ACC112 (cell line): ENCODE measurements at regions not wholly inside any gene's neighbourhood (a gene's known extent, or its start where the extent isn't known, plus 50 kb on each side); places are given as distances from the start of the nearest gene placed in this dataset.

Experiments used
- H2AFZ ChIP-seq: fragments of 200-600 bp; sonication (generic); one replicate; pipeline ENCODE4 v1.6.0; 2017; ENCODE audit warnings: antibody characterized with exemption, low read length; ENCODE audit not compliant: unreplicated experiment
- H3K27ac ChIP-seq: fragments of 200-600 bp; sonication (generic); 2 replicates; pipeline ENCODE4 v1.5.1; 2014; ENCODE audit warnings: low read depth, mild to moderate bottlenecking, antibody characterized with exemption, low read length, moderate library complexity
- H3K27me3 ChIP-seq: fragments of 200-600 bp; sonication (generic); 2 replicates; pipeline ENCODE4 v1.6.1; 2014; ENCODE audit warnings: mild to moderate bottlenecking, antibody characterized with exemption, low read length, moderate library complexity, mixed read lengths; ENCODE audit not compliant: insufficient read depth
- H3K36me3 ChIP-seq: fragments of 200-600 bp; sonication (generic); 2 replicates; pipeline ENCODE4 v1.6.1; 2016; ENCODE audit warnings: mild to moderate bottlenecking, antibody characterized with exemption, low read length, moderate library complexity, mixed read lengths; ENCODE audit not compliant: insufficient read depth
- H3K4me1 ChIP-seq: fragments of 200-600 bp; sonication (generic); one replicate; pipeline ENCODE4 v1.6.1; 2016; ENCODE audit warnings: low read length, mixed read lengths; ENCODE audit not compliant: insufficient read depth, unreplicated experiment, control insufficient read depth
- H3K4me3 ChIP-seq: fragments of 200-600 bp; sonication (generic); 2 replicates; pipeline ENCODE4 v1.5.1; 2014; ENCODE audit warnings: mild to moderate bottlenecking, low read depth, low read length
- H3K79me2 ChIP-seq: fragments of 200-600 bp; sonication (generic); one replicate; pipeline ENCODE4 v1.6.0; 2016; ENCODE audit warnings: low read length; ENCODE audit not compliant: control insufficient read depth, unreplicated experiment, insufficient read depth

GRCh38 chr1:238123201-238123600 lies 232.5 kb upstream of the ZP4 start:
- Histone ChIP-seq H3K36me3 (no peaks in the 10 kb centered on the region), H3K4me3 (no peak overlapping the region), H3K27me3 (no peaks in the 10 kb centered on the region), H3K4me1 (no peaks in the 10 kb centered on the region), H3K79me2 (no peaks in the 10 kb centered on the region), H3K27ac (no peak overlapping the region), H2AFZ (no peak overlapping the region)

- H3K4me3 ChIP-seq: no peak overlapping the region
- no peak overlapping the region for H3K27ac ChIP-seq
- H2AFZ ChIP-seq: no peak overlapping the region
- no peaks in the 10 kb centered on the region for H3K79me2 ChIP-seq
- H3K36me3 ChIP-seq: no peaks in the 10 kb centered on the region
- no peaks in the 10 kb centered on the region for H3K4me1 ChIP-seq
- no peaks in the 10 kb centered on the region for H3K27me3 ChIP-seq
Measured at GRCh38 chr1:238119861-238120260, 229.1 kb upstream of the ZP4 start.

DNA sequence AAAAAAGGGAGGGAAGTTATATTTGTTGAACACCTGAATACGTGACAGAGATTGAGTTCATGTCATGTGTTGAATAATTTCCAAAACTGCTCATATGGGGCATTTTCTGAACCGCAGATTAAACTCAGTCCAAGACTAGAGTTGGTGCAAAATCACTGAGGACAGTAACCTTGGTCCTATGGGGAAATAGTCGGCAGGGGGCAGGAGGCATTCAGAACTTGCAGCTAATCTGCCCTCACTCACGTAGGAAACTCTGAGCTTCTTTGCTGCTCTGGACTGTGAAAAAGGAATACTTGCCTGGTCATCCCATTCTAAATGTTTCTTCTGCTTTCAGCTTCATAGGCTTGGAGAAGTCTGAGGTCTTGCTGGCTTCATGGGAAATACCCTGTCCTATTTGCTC lies 228.3 kb upstream of the ZP4 start:
- H3K4me1 ChIP-seq: no peaks in the 10 kb centered on the region
- no peak overlapping the region for H3K27ac ChIP-seq
- H3K79me2 ChIP-seq: no peaks in the 10 kb centered on the region
- H2AFZ ChIP-seq: no peak overlapping the region
- H3K36me3 ChIP-seq: no peaks in the 10 kb centered on the region
- no peaks in the 10 kb centered on the region for H3K27me3 ChIP-seq
- H3K4me3 ChIP-seq: no peak overlapping the region

DNA sequence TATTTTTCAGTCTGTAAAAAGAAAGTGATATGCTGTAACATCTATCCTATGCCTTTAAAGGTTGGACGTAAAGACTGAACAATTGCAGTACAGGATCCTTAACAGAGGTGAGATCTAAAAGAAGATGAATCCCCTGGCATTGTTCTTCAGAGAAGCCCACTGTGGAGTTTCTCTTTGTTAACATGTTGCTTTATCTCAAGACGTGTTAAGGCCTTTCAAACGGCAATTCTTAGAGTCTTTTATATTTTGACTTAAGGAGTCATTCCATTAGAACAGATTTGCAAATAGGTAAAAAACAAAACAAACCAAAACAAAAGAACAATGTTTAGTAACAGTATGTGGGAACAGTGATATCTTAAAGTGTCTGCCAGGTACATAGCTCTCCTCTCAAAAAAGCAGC lies 225.1 kb upstream of the ZP4 start:
- Histone ChIP-seq H2AFZ (no peak overlapping the region), H3K27ac (no peak overlapping the region), H3K4me1 (no peaks in the 10 kb centered on the region), H3K36me3 (no peaks in the 10 kb centered on the region), H3K4me3 (no peak overlapping the region), H3K27me3 (no peaks in the 10 kb centered on the region), H3K79me2 (no peaks in the 10 kb centered on the region)

DNA sequence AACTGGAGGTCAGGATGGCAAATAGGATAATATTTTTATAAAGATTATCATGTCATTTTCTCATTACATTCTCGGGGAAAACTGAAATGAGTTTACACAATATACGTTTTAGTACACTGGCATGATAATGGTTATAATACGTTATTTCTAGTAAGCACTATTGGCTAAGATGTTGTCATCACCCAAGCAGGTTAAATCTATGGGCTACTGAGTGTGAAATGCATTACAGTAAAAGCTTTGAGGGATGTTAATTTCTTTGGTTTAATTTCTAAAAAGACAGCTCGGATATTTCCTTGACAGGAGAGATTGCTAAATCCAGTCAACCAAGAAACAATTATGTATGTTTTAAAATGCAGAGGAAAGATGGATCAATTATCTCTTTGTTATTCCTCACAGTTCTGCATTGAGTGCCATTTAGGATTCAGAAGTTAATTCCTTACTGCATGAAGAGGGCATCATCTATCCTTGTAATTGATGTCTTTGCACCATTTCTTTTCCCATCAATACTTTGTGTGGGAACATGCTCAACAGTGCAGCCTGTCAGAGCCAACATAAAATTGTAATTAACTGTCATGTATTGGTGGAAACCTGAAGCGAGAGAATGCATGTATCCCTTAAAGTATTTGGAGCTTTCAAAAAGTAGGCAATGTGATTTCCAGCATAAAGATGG lies 222.4 kb upstream of the ZP4 start:
- no peaks in the 10 kb centered on the region for H3K36me3 ChIP-seq
- H3K27ac ChIP-seq: no peak overlapping the region
- no peak overlapping the region for H2AFZ ChIP-seq
- no peaks in the 10 kb centered on the region for H3K27me3 ChIP-seq
- no peak overlapping the region for H3K4me3 ChIP-seq
- no peaks in the 10 kb centered on the region for H3K79me2 ChIP-seq
- no peaks in the 10 kb centered on the region for H3K4me1 ChIP-seq

DNA sequence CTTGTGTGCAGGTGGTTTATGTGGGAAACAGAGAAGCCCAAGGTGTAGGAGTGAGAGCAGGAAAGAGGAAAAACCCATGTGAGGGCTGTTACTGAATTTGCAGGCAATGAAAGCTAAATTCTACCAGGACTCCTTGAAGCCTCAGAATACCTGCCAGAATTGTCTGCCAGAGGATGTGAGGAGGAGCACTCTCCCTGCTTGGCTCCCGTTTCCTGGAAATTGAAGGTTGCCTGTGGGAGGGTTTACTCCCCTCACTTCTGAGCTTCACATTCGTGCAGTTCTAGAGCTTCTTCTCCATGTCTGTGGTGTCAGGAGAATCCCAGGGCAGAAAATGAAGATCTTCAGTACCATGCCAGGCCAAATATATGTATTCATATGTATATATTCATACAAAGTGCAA lies 220.8 kb upstream of the ZP4 start:
- Histone ChIP-seq H3K27ac (no peak overlapping the region), H2AFZ (no peak overlapping the region), H3K36me3 (no peaks in the 10 kb centered on the region), H3K4me3 (no peak overlapping the region), H3K27me3 (no peaks in the 10 kb centered on the region), H3K79me2 (no peaks in the 10 kb centered on the region), H3K4me1 (no peaks in the 10 kb centered on the region)

DNA sequence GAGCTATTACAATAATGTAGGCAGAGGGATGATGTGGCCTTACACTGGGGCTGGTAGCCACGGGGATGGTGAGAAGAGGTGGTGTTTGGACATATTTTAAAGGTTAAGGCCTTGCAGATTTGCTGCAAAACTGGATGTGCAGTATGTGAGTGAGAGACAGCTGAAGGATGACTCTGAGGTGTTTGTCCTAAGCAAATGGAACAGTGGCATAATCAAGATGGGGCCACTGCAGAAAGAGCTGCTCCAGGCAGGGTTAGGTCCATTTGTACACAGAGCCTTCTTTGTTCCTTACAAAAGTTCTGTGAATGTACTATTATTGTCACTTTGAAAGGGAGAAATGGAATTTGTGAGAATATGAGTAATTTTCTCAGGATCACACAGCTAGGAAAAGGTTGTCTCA lies 220.4 kb upstream of the ZP4 start:
- H3K27me3 ChIP-seq: no peaks in the 10 kb centered on the region
- no peaks in the 10 kb centered on the region for H3K36me3 ChIP-seq
- H3K4me3 ChIP-seq: no peak overlapping the region
- H3K4me1 ChIP-seq: no peaks in the 10 kb centered on the region
- H2AFZ ChIP-seq: no peak overlapping the region
- no peak overlapping the region for H3K27ac ChIP-seq
- H3K79me2 ChIP-seq: no peaks in the 10 kb centered on the region

DNA sequence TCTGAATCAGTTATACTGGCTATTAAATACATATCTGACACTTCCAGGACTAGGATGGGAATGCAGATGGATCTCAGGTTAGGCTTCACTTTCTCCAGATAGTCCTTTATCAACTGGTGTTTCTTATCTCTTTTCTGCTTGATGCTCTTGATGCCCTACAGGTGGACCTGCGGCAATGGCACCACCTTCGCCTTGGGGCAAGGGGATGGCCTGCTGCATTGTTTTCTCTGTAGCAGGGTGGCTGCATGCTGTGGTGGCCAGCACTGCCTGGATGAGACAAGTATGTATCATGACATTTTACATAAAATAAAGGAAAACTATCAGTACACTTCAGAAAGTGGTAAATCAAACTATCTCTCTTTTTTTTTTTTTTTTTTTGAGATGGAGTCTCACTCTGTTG lies 217.7 kb upstream of the ZP4 start:
- Histone ChIP-seq H3K27me3 (no peaks in the 10 kb centered on the region), H3K4me1 (no peaks in the 10 kb centered on the region)

GRCh38 chr1:238107322-238107721 lies 216.6 kb upstream of the ZP4 start:
- no peaks in the 10 kb centered on the region for H3K36me3 ChIP-seq
- no peak overlapping the region for H3K27ac ChIP-seq
- no peak overlapping the region for H2AFZ ChIP-seq
- no peaks in the 10 kb centered on the region for H3K4me1 ChIP-seq
- no peaks in the 10 kb centered on the region for H3K79me2 ChIP-seq
- no peak overlapping the region for H3K4me3 ChIP-seq
- H3K27me3 ChIP-seq: no peaks in the 10 kb centered on the region

More for the DNA sequence above, 217.7 kb upstream of the ZP4 start:
- H2AFZ ChIP-seq: no peak overlapping the region
- no peak overlapping the region for H3K4me3 ChIP-seq
- H3K36me3 ChIP-seq: no peaks in the 10 kb centered on the region
- H3K79me2 ChIP-seq: no peaks in the 10 kb centered on the region
- H3K27ac ChIP-seq: no peak overlapping the region

GRCh38 chr1:238104752-238105151 lies 214.0 kb upstream of the ZP4 start:
- H3K4me3 ChIP-seq: no peak overlapping the region
- H3K4me1 ChIP-seq: no peaks in the 10 kb centered on the region
- no peak overlapping the region for H3K27ac ChIP-seq
- no peaks in the 10 kb centered on the region for H3K27me3 ChIP-seq
- no peaks in the 10 kb centered on the region for H3K36me3 ChIP-seq
- H2AFZ ChIP-seq: no peak overlapping the region
- no peaks in the 10 kb centered on the region for H3K79me2 ChIP-seq

DNA sequence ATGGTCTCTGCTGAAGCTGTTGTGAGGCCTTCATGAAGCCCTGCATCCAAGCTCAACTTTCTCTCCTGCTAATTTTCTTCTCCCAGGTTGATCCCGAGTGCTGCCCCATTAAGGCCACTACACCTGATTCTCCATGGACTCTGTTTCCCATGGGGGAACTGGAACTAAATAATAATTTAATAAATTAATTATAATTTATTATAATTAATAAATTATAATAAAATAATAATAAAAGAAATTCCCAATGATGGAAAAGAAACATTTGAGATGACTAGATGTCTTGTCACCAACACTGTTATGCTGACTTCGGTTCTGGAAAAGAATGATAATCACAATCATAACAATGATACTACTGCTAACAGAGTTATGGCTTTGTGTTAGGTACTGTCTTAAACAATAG lies 211.2 kb upstream of the ZP4 start:
- Histone ChIP-seq H3K27me3 (no peaks in the 10 kb centered on the region), H3K4me1 (no peaks in the 10 kb centered on the region), H2AFZ (no peak overlapping the region), H3K27ac (no peak overlapping the region), H3K4me3 (no peak overlapping the region), H3K79me2 (no peaks in the 10 kb centered on the region), H3K36me3 (no peaks in the 10 kb centered on the region)
